Muscle layer of colon (tissue), 2 donors: ENCODE measurements at regions not wholly inside any gene's neighbourhood (a gene's known extent, or its start where the extent isn't known, plus 50 kb on each side); places are given as distances from the start of the nearest gene placed in this dataset.

Experiments used
- H3K27ac ChIP-seq: one replicate; pipeline ENCODE4 v1.7.0; 2013; ENCODE audit warnings: low read depth, mild to moderate bottlenecking, low read length, moderate library complexity
- H3K27me3 ChIP-seq, 2 donors: one replicate each; pipeline ENCODE4 v1.7.0; 2013; ENCODE audit warnings: low read length in 2 of 2, mild to moderate bottlenecking in 2 of 2; ENCODE audit not compliant: insufficient read depth in 2 of 2, control insufficient read depth in 1 of 2
- H3K36me3 ChIP-seq: one replicate; pipeline ENCODE4 v1.7.0; 2013; ENCODE audit warnings: mild to moderate bottlenecking, low read length; ENCODE audit not compliant: insufficient read depth
- H3K4me1 ChIP-seq: one replicate; pipeline ENCODE4 v1.7.0; 2013; ENCODE audit warnings: mild to moderate bottlenecking, low read length; ENCODE audit not compliant: insufficient read depth
- H3K4me3 ChIP-seq, 2 donors: one replicate each; pipeline ENCODE4 v1.7.0; 2013; ENCODE audit warnings: low read length in 2 of 2, low read depth in 1 of 2, mild to moderate bottlenecking in 1 of 2, moderate library complexity in 1 of 2
- H3K9ac ChIP-seq: one replicate; pipeline ENCODE4 v1.7.0; 2013; ENCODE audit warnings: low read length
- H3K9me3 ChIP-seq: one replicate; pipeline ENCODE4 v1.7.0; 2013; ENCODE audit warnings: mild to moderate bottlenecking, low read length
- donor health status: abdominal sarcoma.
- donor health status: Adenocarcinoma of cecum.

GRCh38 chr9:88326936-88327335 is 61.3 kb upstream of the SPIN1 start:
- no peaks in the 10 kb centered on the region for H3K4me1 ChIP-seq
- no peak overlapping the region for H3K9ac ChIP-seq
- no peaks in the 10 kb centered on the region for H3K9me3 ChIP-seq
- no peaks in the 10 kb centered on the region for H3K36me3 ChIP-seq
- H3K4me3 ChIP-seq = no peak overlapping the region
- H3K27ac ChIP-seq = no peak overlapping the region
- H3K27me3 ChIP-seq = no peaks in the 10 kb centered on the region

- Histone ChIP-seq H3K4me1 (no peaks in the 10 kb centered on the region), H3K27ac (no peak overlapping the region), H3K9me3 (no peaks in the 10 kb centered on the region), H3K27me3 (no peaks in the 10 kb centered on the region), H3K4me3 (no peak overlapping the region), H3K9ac (no peak overlapping the region), H3K36me3 (no peaks in the 10 kb centered on the region)
Observed at GRCh38 chr9:88326015-88326414, 62.2 kb upstream of the SPIN1 start.

GRCh38 chr9:88322906-88323566 is 65.2 kb upstream of the SPIN1 start:
- H3K4me3 ChIP-seq = no peak overlapping the region
- no peak overlapping the region for H3K9ac ChIP-seq
- H3K36me3 ChIP-seq = no peaks in the 10 kb centered on the region
- no peaks in the 10 kb centered on the region for H3K27me3 ChIP-seq
- no peaks in the 10 kb centered on the region for H3K9me3 ChIP-seq
- no peaks in the 10 kb centered on the region for H3K4me1 ChIP-seq
- no peak overlapping the region for H3K27ac ChIP-seq

- Histone ChIP-seq H3K36me3 (no peaks in the 10 kb centered on the region), H3K9ac (no peak overlapping the region)
Observed at GRCh38 chr9:88321764-88322163, 66.5 kb upstream of the SPIN1 start.

GRCh38 chr9:88320748-88321415 is 67.4 kb upstream of the SPIN1 start:
- Histone ChIP-seq H3K9me3 (no peaks in the 10 kb centered on the region), H3K9ac (no peak overlapping the region)

More at GRCh38 chr9:88321764-88322163, 66.5 kb upstream of the SPIN1 start:
- Histone ChIP-seq H3K27ac (no peak overlapping the region), H3K9me3 (no peaks in the 10 kb centered on the region), H3K4me1 (no peaks in the 10 kb centered on the region), H3K4me3 (no peak overlapping the region), H3K27me3 (no peaks in the 10 kb centered on the region)

GRCh38 chr9:88319936-88320747 is 68.1 kb upstream of the SPIN1 start:
- no peak overlapping the region for H3K9ac ChIP-seq
- H3K9me3 ChIP-seq = no peaks in the 10 kb centered on the region
- H3K27me3 ChIP-seq = no peaks in the 10 kb centered on the region
- H3K4me3 ChIP-seq = no peak overlapping the region
- H3K36me3 ChIP-seq = no peaks in the 10 kb centered on the region
- no peaks in the 10 kb centered on the region for H3K4me1 ChIP-seq
- H3K27ac ChIP-seq = no peak overlapping the region

More at GRCh38 chr9:88320748-88321415, 67.4 kb upstream of the SPIN1 start:
- Histone ChIP-seq H3K4me1 (no peaks in the 10 kb centered on the region), H3K27ac (no peak overlapping the region), H3K4me3 (no peak overlapping the region), H3K36me3 (no peaks in the 10 kb centered on the region), H3K27me3 (no peaks in the 10 kb centered on the region)

GRCh38 chr9:88313364-88314220 is 74.7 kb upstream of the SPIN1 start:
- no peak overlapping the region for H3K27ac ChIP-seq
- no peak overlapping the region for H3K9ac ChIP-seq
- no peak overlapping the region for H3K4me3 ChIP-seq
- no peaks in the 10 kb centered on the region for H3K27me3 ChIP-seq
- no peaks in the 10 kb centered on the region for H3K36me3 ChIP-seq
- H3K9me3 ChIP-seq = no peaks in the 10 kb centered on the region
- H3K4me1 ChIP-seq = no peaks in the 10 kb centered on the region

- Histone ChIP-seq H3K27ac (no peak overlapping the region), H3K4me3 (no peak overlapping the region)
Observed at GRCh38 chr9:88312517-88313103, 75.6 kb upstream of the SPIN1 start.

GRCh38 chr9:88312045-88312444 is 76.2 kb upstream of the SPIN1 start:
- no peak overlapping the region for H3K27ac ChIP-seq
- no peak overlapping the region for H3K4me3 ChIP-seq
- no peaks in the 10 kb centered on the region for H3K9me3 ChIP-seq
- H3K36me3 ChIP-seq = no peaks in the 10 kb centered on the region
- no peaks in the 10 kb centered on the region for H3K27me3 ChIP-seq
- no peaks in the 10 kb centered on the region for H3K4me1 ChIP-seq
- no peak overlapping the region for H3K9ac ChIP-seq

More at GRCh38 chr9:88312517-88313103, 75.6 kb upstream of the SPIN1 start:
- Histone ChIP-seq H3K36me3 (no peaks in the 10 kb centered on the region), H3K4me1 (no peaks in the 10 kb centered on the region), H3K9ac (no peak overlapping the region), H3K9me3 (no peaks in the 10 kb centered on the region), H3K27me3 (no peaks in the 10 kb centered on the region)

GRCh38 chr9:88310310-88310980 is 77.8 kb upstream of the SPIN1 start:
- Histone ChIP-seq H3K4me1 (no peaks in the 10 kb centered on the region), H3K27ac (no peak overlapping the region), H3K9ac (no peak overlapping the region), H3K4me3 (no peak overlapping the region), H3K36me3 (no peaks in the 10 kb centered on the region), H3K9me3 (no peaks in the 10 kb centered on the region), H3K27me3 (no peaks in the 10 kb centered on the region)
